ENCODE measurements at regions not wholly inside any gene's neighbourhood (a gene's known extent, or its start where the extent isn't known, plus 50 kb on each side); places are given as distances from the start of the nearest gene placed in this dataset.

GRCh38 chr1:59020151-59020997, 236.5 kb upstream of the JUN start:
- TF ChIP-seq EZH2 (IDR thresholded peaks at IDR 0.05; ENCODE audit: borderline replicate concordance, low read depth, low read length, poor library complexity, severe bottlenecking), result no peak
- TF ChIP-seq, protein P1, sequence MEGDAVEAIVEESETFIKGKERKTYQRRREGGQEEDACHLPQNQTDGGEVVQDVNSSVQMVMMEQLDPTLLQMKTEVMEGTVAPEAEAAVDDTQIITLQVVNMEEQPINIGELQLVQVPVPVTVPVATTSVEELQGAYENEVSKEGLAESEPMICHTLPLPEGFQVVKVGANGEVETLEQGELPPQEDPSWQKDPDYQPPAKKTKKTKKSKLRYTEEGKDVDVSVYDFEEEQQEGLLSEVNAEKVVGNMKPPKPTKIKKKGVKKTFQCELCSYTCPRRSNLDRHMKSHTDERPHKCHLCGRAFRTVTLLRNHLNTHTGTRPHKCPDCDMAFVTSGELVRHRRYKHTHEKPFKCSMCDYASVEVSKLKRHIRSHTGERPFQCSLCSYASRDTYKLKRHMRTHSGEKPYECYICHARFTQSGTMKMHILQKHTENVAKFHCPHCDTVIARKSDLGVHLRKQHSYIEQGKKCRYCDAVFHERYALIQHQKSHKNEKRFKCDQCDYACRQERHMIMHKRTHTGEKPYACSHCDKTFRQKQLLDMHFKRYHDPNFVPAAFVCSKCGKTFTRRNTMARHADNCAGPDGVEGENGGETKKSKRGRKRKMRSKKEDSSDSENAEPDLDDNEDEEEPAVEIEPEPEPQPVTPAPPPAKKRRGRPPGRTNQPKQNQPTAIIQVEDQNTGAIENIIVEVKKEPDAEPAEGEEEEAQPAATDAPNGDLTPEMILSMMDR (conservative IDR thresholded peaks at IDR 0.05; ENCODE audit: low read depth, low read length), result no peak

All from A673 (cell line).